ENCODE measurements at regions not wholly inside any gene's neighbourhood (a gene's known extent, or its start where the extent isn't known, plus 50 kb on each side); places are given as distances from the start of the nearest gene placed in this dataset.

GRCh38 chr1:244328476-244328875 lies 123.2 kb downstream of the ADSS2 start (continued):
- no peak for TF ChIP-seq E2F4 (IDR thresholded peaks at IDR 0.05; ENCODE audit: low read depth, low read length)
- no peak for TF ChIP-seq EZH2 (IDR thresholded peaks at IDR 0.05; ENCODE audit: borderline replicate concordance, control insufficient read depth, low read depth, low read length)
- no peak for TF ChIP-seq EP300 (IDR thresholded peaks at IDR 0.05; ENCODE audit: borderline replicate concordance in 1 of 2, control insufficient read depth in 1 of 2, low read depth in 2 of 2, low read length in 2 of 2)
- TF ChIP-seq KDM1A (IDR thresholded peaks at IDR 0.05; ENCODE audit: borderline replicate concordance): no peak
- no peak for TF ChIP-seq MTA3 (IDR thresholded peaks at IDR 0.05; ENCODE audit: borderline replicate concordance, low read length)
- TF ChIP-seq SMC3 (IDR thresholded peaks at IDR 0.05; ENCODE audit: borderline replicate concordance, low read length): no peak
- TF ChIP-seq RFX5 (IDR thresholded peaks at IDR 0.05; ENCODE audit: low read depth, low read length): no peak

- POLR2A ChIA-PET: interaction anchor here (0.5 kb wide), 1 partner anchor 1739 kb away, joined by 5 read pairs; no protein-coding TSS in a partner anchor
Observed at GRCh38 chr1:244329591-244330317, 122.0 kb downstream of the ADSS2 start.

More at GRCh38 chr1:244329591-244330317, 122.0 kb downstream of the ADSS2 start:
- H3K4me3 ChIP-seq: no peak overlapping the region
- in situ Hi-C loops (cut with MboI) (no loop called here), intact Hi-C loops (cut with micrococcal nuclease; ENCODE audit: unreplicated experiment) (loop anchor here (10.0 kb wide), 1 partner anchor 505 kb away; the partner anchor contains the start of gene COX20)
- H3K9me3 ChIP-seq (replicated peaks; ENCODE audit: control insufficient read depth, insufficient read depth, low read length): no peaks in the 10 kb centered on the region; the same call in 2 of the 3 replicates
- no TSS peak for BruUV-seq (replicated peaks)
- no peaks in the 10 kb centered on the region for H3K36me3 ChIP-seq (ENCODE audit: control insufficient read depth in 2 of 2, insufficient read depth in 2 of 2, low read length in 1 of 2)
- H3K9ac ChIP-seq (ENCODE audit: control insufficient read depth, insufficient read depth, low read length): no peak overlapping the region
- peaks cover 3% of the 10 kb centered on the region; the same call in 1 of the 2 replicates for H3K4me1 ChIP-seq (ENCODE audit: control insufficient read depth, insufficient read depth, low read length)
- no peaks in the 10 kb centered on the region for H4K20me1 ChIP-seq (ENCODE audit: control insufficient read depth, insufficient read depth)
- ChIA-PET CTCF (no interaction called here), RAD21 (ENCODE audit: unreplicated experiment) (no interaction called here), SMC1A (ENCODE audit: uncharacterized antibody, unreplicated experiment) (no interaction called here)
- H3K4me2 ChIP-seq (ENCODE audit: control insufficient read depth, insufficient read depth): no peak overlapping the region
- ATAC-seq: no peak
- H3K27me3 ChIP-seq (replicated peaks in 1 of 2; ENCODE audit: control insufficient read depth in 2 of 2, insufficient read depth in 2 of 2, low read length in 1 of 2): no peaks in the 10 kb centered on the region
- TF ChIP-seq MEF2B (IDR thresholded peaks at IDR 0.05; ENCODE audit: partially characterized antibody, poor library complexity, severe bottlenecking) (no peak), GATAD2B (conservative IDR thresholded peaks at IDR 0.05; ENCODE audit: low read depth) (no peak), ZNF207 (IDR thresholded peaks at IDR 0.05; ENCODE audit: borderline replicate concordance) (no peak), GABPA (IDR thresholded peaks at IDR 0.05; ENCODE audit: low read depth) (no peak), KLF5 (IDR thresholded peaks at IDR 0.05; ENCODE audit: partially characterized antibody) (no peak), DPF2 (IDR thresholded peaks at IDR 0.05) (no peak), NFYA (IDR thresholded peaks at IDR 0.05; ENCODE audit: borderline replicate concordance, low read depth, low read length) (no peak), MXI1 (IDR thresholded peaks at IDR 0.05; ENCODE audit: low read depth, low read length) (no peak), SMARCA5 (IDR thresholded peaks at IDR 0.05) (no peak), ETV6 (conservative IDR thresholded peaks at IDR 0.05 in 1 of 2, IDR thresholded peaks at IDR 0.05 in 1 of 2; ENCODE audit: borderline replicate concordance in 1 of 2, low read depth in 1 of 2) (no peak), TCF7 (IDR thresholded peaks at IDR 0.05; ENCODE audit: borderline replicate concordance) (no peak), HDGF (IDR thresholded peaks at IDR 0.05) (no peak), EED (IDR thresholded peaks at IDR 0.05; ENCODE audit: low read depth) (no peak), SREBF1 (IDR thresholded peaks at IDR 0.05; ENCODE audit: low read length) (no peak), NRF1 (conservative IDR thresholded peaks at IDR 0.05; ENCODE audit: low read depth, low read length) (no peak)
- no peak overlapping the region for H2AFZ ChIP-seq (ENCODE audit: control insufficient read depth, low read depth, low read length)
- no peaks in the 10 kb centered on the region for H3K79me2 ChIP-seq (ENCODE audit: control insufficient read depth, insufficient read depth, low read length)
- DNase-seq (ENCODE audit: low read depth, low spot score): no peak
- no peak for FAIRE-seq
- H3K27ac ChIP-seq (ENCODE audit: control insufficient read depth, insufficient read depth): no peak overlapping the region
